ENCODE measurements at regions not wholly inside any gene's neighbourhood (a gene's known extent, or its start where the extent isn't known, plus 50 kb on each side); places are given as distances from the start of the nearest gene placed in this dataset.
A peak's percentile ranks its signal among the peaks of the same experiment; 100 is the strongest.
"Not testable (repeated sequence)": the region's sequence is repeated elsewhere in the genome, so short reads cannot be mapped to it uniquely, and the experiment has no call there.

- not testable (repeated sequence) for DNase-seq (ENCODE audit: low spot score)
Measured at GRCh38 chr19:23984911-23985310, 70.2 kb downstream of the ZNF726 start.

GRCh38 chr19:23986623-23987022 lies 71.9 kb downstream of the ZNF726 start:
- DNase-seq (ENCODE audit: low spot score): no peak

GRCh38 chr19:23991170-23991569 lies 76.5 kb downstream of the ZNF726 start:
- DNase-seq (ENCODE audit: low spot score): no peak

- DNase-seq (ENCODE audit: low spot score): no peak
Measured at GRCh38 chr19:23992348-23992747, 77.7 kb downstream of the ZNF726 start.

- no peak for DNase-seq (ENCODE audit: low spot score)
Measured at GRCh38 chr19:23993440-23993839, 78.8 kb downstream of the ZNF726 start.

GRCh38 chr19:23996549-23996948 lies 81.9 kb downstream of the ZNF726 start:
- DNase-seq (ENCODE audit: low spot score): no peak

GRCh38 chr19:23998568-23998967 lies 83.9 kb downstream of the ZNF726 start:
- DNase-seq (ENCODE audit: low spot score): no peak

GRCh38 chr19:23999821-24000610 lies 85.3 kb downstream of the ZNF726 start:
- DNase-seq (ENCODE audit: low spot score): no peak

- no peak for DNase-seq (ENCODE audit: low spot score)
Measured at GRCh38 chr19:24000656-24001055, 86.0 kb downstream of the ZNF726 start.

- no peak for DNase-seq (ENCODE audit: low spot score)
Measured at GRCh38 chr19:24002256-24002945, 84.6 kb upstream of the ZNF254 start.

GRCh38 chr19:24003537-24003936 lies 83.5 kb upstream of the ZNF254 start:
- DNase-seq (ENCODE audit: low spot score): no peak

GRCh38 chr19:24004166-24004565 lies 82.8 kb upstream of the ZNF254 start:
- DNase-seq (ENCODE audit: low spot score): no peak

- DNase-seq (ENCODE audit: low spot score): no peak
Measured at GRCh38 chr19:24029941-24030636, 56.9 kb upstream of the ZNF254 start.

GRCh38 chr19:24032651-24033050 lies 54.3 kb upstream of the ZNF254 start:
- no peak for DNase-seq (ENCODE audit: low spot score)

- peak; percentile 97 for DNase-seq (ENCODE audit: low spot score)
Measured at GRCh38 chr19:24033301-24033962, 53.6 kb upstream of the ZNF254 start.

- peak; percentile 76 for DNase-seq (ENCODE audit: low spot score)
Measured at GRCh38 chr19:24033963-24034342, 53.0 kb upstream of the ZNF254 start.

GRCh38 chr19:24035261-24035880 lies 51.6 kb upstream of the ZNF254 start:
- DNase-seq (ENCODE audit: low spot score): not testable (repeated sequence)
